GM13977 (cell line): ENCODE measurements at regions not wholly inside any gene's neighbourhood (a gene's known extent, or its start where the extent isn't known, plus 50 kb on each side); places are given as distances from the start of the nearest gene placed in this dataset.

ENCODE experiments used
- DNase-seq: peaks from one replicate; pipeline ENCODE4 v3.0.0; 2012; ENCODE audit warnings: low spot score
- in situ Hi-C: fragments of 300-500 bp; cut with MboI; formaldehyde crosslinking; loops from one replicate; pipeline ENCODE4 v1.12.0; 2022; ENCODE audit warnings: low sequenced_read_pairs, low pct_unique_long_range_greater_than_20kb, mixed read lengths, inconsistent platforms; ENCODE audit not compliant: unreplicated experiment
- TF ChIP-seq, protein P1 (sequence below): IDR thresholded peaks from 2 replicates; pipeline ENCODE4 v1.5.1; 2012; ENCODE audit warnings: mild to moderate bottlenecking, control low read depth; ENCODE audit not compliant: insufficient read depth; ENCODE audit errors: extremely low read depth, missing control alignments

DNA sequence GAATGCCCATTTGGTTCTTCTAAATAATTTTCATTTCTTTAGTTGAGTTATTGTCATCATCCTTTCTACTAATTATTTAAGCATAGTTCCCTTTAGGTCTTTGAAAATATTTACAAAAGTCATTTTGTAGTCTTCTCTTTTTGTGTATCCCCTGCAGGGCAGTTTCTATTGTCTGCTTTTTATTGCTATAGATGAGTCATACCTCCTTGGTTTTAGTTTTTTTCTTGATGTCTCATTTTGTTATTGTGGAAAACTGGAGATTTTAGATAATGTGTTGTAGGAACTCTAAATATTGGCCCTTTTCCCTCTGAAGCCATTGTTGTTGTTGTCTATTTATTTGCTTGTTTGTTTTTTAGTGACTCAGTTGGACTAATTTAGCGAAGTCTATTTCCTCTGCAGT is 387.9 kb downstream of the NUF2 start:
- no peak for DNase-seq
- in situ Hi-C loops, result no loop called here
- TF ChIP-seq, protein P1, sequence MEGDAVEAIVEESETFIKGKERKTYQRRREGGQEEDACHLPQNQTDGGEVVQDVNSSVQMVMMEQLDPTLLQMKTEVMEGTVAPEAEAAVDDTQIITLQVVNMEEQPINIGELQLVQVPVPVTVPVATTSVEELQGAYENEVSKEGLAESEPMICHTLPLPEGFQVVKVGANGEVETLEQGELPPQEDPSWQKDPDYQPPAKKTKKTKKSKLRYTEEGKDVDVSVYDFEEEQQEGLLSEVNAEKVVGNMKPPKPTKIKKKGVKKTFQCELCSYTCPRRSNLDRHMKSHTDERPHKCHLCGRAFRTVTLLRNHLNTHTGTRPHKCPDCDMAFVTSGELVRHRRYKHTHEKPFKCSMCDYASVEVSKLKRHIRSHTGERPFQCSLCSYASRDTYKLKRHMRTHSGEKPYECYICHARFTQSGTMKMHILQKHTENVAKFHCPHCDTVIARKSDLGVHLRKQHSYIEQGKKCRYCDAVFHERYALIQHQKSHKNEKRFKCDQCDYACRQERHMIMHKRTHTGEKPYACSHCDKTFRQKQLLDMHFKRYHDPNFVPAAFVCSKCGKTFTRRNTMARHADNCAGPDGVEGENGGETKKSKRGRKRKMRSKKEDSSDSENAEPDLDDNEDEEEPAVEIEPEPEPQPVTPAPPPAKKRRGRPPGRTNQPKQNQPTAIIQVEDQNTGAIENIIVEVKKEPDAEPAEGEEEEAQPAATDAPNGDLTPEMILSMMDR, result no peak

- no peak for DNase-seq
- TF ChIP-seq, protein P1, result no peak
- in situ Hi-C loops, result no loop called here
Measured at GRCh38 chr1:163712321-163712720, 390.6 kb downstream of the NUF2 start.

DNA sequence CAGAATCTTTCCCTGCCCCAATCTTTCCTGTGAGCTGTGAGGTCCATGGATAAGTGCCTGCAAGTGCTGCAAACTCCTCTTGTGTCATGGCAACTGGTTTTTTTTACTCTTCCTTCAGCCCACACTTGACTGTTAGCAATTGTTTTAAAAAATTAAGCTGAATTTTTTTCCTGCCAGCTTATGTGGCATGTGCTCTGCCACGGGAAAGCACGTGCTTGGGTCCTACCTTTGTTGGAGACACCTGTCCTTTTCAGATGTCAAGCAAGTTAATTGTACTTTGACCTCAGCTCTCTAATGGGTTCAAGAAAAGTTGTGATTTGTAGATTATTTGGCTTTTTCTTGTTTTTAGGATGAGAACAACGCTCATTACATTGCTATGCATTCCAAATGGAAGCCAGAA is 398.5 kb downstream of the NUF2 start:
- no peak for DNase-seq
- TF ChIP-seq, protein P1, result no peak
- in situ Hi-C loops, result no loop called here

DNA sequence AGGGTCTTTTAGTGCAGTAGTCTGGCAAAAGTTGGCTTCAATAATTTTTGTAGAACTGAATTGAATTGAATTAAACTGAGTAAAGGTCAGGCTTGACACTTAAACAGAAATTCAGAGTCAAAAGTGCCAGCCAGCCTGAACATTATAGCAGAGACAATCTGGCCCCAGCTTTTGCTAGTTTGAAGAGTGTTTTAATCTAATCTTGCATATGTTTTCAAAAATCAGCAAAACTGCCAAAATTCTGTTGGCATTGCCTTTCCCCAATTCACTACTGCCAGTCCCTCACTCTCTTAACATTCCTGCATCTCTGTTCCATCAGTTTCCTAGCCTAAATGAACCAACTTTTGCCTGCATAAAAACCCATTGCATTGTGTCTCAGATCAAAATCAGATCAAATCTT is 403.8 kb downstream of the NUF2 start:
- TF ChIP-seq, protein P1, result no peak
- in situ Hi-C loops, result no loop called here
- no peak for DNase-seq

GRCh38 chr1:163730411-163730821 is 408.7 kb downstream of the NUF2 start:
- no peak for DNase-seq
- in situ Hi-C loops, result no loop called here

GRCh38 chr1:163737261-163737660 is 415.5 kb downstream of the NUF2 start:
- TF ChIP-seq, protein P1, result no peak
- no peak for DNase-seq
- in situ Hi-C loops, result no loop called here

More at GRCh38 chr1:163730411-163730821, 408.7 kb downstream of the NUF2 start:
- TF ChIP-seq, protein P1, result no peak
